ENCODE measurements at regions not wholly inside any gene's neighbourhood (a gene's known extent, or its start where the extent isn't known, plus 50 kb on each side); places are given as distances from the start of the nearest gene placed in this dataset.
"Not testable (repeated sequence)": the region's sequence is repeated elsewhere in the genome, so short reads cannot be mapped to it uniquely, and the experiment has no call there.

DNA sequence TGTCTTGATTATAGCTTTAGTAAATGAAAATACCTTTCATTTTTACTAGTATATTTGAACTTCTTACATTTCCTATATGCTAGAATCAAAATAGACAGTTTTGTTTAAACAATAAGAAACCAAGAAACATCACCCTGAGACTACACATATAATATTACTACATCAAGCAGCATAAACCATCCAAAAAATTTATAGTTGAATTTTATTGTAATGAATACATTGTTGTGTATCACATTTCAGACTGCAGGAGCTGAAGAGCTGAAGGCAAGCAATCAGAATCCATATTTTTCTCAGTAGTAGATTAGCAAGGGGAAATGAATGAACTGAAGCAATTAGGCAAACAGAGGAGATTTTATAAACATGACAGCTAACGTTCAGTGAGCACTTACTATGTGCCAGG lies 379.2 kb downstream of the BTG1 start:
- no peak for FAIRE-seq
- no peak for TF ChIP-seq POLR2AphosphoS5 (IDR thresholded peaks at IDR 0.05; ENCODE audit: low read depth, low read length)
- no peak for TF ChIP-seq PAX5 (IDR thresholded peaks at IDR 0.05; ENCODE audit: insufficient read depth, low read length, severe bottlenecking)
- no peak for TF ChIP-seq POU2F2 (IDR thresholded peaks at IDR 0.05; ENCODE audit: low read depth, low read length)
- no peak for TF ChIP-seq TAF1 (IDR thresholded peaks at IDR 0.05; ENCODE audit: low read depth, low read length)
- DNase-seq (ENCODE audit: insufficient read length, low spot score), result no peak

DNA sequence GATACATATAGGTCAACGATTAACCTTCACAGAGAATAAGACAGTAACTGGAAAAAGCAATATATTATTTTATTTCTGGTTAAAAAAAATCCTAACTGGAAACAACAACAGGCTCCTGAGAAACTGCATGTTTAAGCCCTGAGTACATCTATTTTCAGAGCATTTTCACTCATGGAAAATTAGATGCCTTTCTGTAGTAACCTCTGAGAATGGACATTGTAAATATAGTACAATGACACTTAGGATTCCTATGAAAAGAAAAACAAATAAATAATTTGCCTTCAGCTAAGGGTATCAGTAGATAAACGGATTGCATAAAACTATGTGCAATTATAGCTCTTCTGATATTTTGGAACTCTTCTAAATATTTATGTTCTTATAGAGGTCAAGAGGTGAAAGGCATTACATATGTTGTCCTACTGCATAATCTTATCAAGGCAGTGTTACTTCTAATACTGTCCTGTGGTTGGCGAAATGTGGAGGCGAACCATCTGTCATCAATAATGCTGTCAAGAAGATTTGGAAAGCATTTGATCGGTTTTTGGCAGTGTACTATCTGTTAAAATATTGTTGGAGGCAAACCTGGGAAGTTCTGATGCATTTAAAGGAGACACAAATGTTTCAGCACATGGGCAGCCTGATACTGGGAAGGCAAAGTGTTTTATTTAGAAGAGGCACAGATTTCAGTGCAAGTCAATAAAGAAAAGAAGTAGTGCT lies 381.8 kb downstream of the BTG1 start:
- TF ChIP-seq POLR2AphosphoS5 (IDR thresholded peaks at IDR 0.05; ENCODE audit: low read depth, low read length), result no peak
- TF ChIP-seq POLR2A (IDR thresholded peaks at IDR 0.05; ENCODE audit: low read depth, low read length), result no peak
- TF ChIP-seq POU2F2 (IDR thresholded peaks at IDR 0.05; ENCODE audit: low read depth, low read length), result no peak
- TF ChIP-seq PAX5 (IDR thresholded peaks at IDR 0.05; ENCODE audit: insufficient read depth, low read length, severe bottlenecking), result no peak
- no peak for TF ChIP-seq TAF1 (IDR thresholded peaks at IDR 0.05; ENCODE audit: low read depth, low read length)
- FAIRE-seq, result no peak
- DNase-seq (ENCODE audit: insufficient read length, low spot score), result no peak

DNA sequence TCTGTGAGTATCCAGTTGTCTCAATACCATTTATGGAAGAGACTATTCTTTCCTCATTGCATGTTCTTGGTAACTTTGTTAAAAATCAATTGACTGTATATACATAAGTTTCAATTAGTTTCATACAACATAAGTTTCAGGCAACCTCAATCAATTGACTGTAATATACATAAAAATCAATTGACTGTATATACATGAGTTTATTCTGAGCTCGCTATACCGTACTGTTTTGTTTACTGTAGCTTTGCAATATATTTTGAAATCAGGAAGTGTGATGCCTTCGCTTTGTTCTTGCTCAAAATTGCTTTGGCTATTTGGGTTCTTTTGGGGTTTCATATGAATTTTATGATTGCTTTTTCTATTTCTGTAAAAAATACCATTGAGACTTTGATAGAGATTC lies 392.0 kb downstream of the BTG1 start:
- FAIRE-seq (no peak), DNase-seq (ENCODE audit: insufficient read length, low spot score) (no peak)
- no peak for TF ChIP-seq POLR2A (IDR thresholded peaks at IDR 0.05; ENCODE audit: low read depth, low read length)
- no peak for TF ChIP-seq PAX5 (IDR thresholded peaks at IDR 0.05; ENCODE audit: insufficient read depth, low read length, severe bottlenecking)

DNA sequence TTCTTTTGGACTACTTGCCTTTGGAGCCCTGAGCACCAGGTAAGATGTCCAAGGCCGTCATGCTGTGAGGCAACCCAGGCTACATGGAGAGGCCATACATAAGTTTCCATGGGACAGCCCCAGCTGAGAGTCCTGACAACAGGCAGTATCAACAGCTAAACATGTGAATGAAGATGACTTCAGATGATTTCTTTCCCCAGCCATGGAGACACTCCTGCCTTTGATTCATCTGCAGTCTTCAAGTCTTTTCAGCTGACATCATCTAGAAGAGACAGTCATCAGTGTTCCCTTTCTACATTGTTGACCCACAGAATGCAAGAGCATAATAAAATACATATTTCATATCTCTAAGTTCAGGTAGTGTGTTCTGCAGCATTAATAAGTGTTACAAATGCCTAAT lies 398.7 kb downstream of the BTG1 start:
- FAIRE-seq, result no peak

DNA sequence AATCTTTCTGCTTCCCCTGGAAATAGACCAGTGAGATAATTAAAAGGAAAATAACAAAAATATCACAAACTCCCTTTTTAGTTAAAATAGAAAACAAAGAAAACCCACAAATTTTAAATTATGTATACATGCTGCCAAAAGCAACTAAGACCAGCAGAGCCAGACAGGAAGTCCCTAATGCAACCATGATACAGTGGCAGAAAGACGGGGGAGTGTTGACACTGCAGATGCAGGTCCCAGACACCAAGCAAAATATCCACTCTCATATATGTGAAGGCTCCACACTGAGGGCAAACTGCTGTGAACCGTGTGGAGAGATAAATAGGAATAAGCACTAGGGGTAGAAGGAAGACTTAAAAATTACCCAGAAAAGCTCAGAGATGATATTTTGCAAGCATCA lies 401.0 kb downstream of the BTG1 start:
- no peak for TF ChIP-seq SPI1 (IDR thresholded peaks at IDR 0.05; ENCODE audit: low read depth, low read length)
- TF ChIP-seq POLR2A (IDR thresholded peaks at IDR 0.05; ENCODE audit: low read depth, low read length), result no peak
- TF ChIP-seq POU2F2 (IDR thresholded peaks at IDR 0.05; ENCODE audit: low read depth, low read length), result no peak
- no peak for TF ChIP-seq POLR2AphosphoS5 (IDR thresholded peaks at IDR 0.05; ENCODE audit: low read depth, low read length)
- no peak for TF ChIP-seq TAF1 (IDR thresholded peaks at IDR 0.05; ENCODE audit: low read depth, low read length)
- TF ChIP-seq PAX5 (IDR thresholded peaks at IDR 0.05; ENCODE audit: insufficient read depth, low read length, severe bottlenecking), result no peak
- no peak for FAIRE-seq
- no peak for DNase-seq (ENCODE audit: insufficient read length, low spot score)

More for the DNA sequence above, 398.7 kb downstream of the BTG1 start:
- TF ChIP-seq TAF1 (IDR thresholded peaks at IDR 0.05; ENCODE audit: low read depth, low read length) (no peak), POLR2AphosphoS5 (IDR thresholded peaks at IDR 0.05; ENCODE audit: low read depth, low read length) (no peak), POU2F2 (IDR thresholded peaks at IDR 0.05; ENCODE audit: low read depth, low read length) (no peak), POLR2A (IDR thresholded peaks at IDR 0.05; ENCODE audit: low read depth, low read length) (no peak), SPI1 (IDR thresholded peaks at IDR 0.05; ENCODE audit: low read depth, low read length) (no peak), PAX5 (IDR thresholded peaks at IDR 0.05; ENCODE audit: insufficient read depth, low read length, severe bottlenecking) (no peak)
- no peak for DNase-seq (ENCODE audit: insufficient read length, low spot score)

DNA sequence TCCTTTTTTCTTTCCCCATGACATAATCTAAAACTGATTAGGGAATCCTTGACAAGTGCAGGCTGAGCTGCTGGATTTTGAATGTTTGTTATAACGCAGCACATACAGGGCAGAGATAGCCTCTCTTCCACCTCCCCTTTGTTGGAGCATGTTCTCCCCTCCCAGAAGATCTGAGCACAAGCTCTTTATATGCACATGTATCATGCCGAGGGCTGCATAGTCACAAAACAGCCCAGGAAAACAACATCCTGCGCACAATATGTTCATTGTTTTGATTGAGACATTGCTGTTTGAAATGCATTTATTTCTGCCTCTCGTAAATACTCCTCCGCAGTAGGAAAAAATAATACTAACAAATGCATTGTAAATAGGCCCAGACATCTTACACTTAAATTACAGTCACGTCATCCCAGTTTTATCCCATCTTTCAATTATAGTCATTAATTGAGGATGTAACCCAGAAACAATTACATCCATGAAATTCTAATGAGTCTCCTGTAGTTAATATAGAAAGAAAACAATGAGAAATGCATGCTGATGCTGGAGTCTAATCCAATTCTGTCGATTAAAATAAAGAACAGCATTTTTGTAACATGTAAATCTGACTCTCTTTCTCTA lies 401.8 kb downstream of the BTG1 start:
- FAIRE-seq (no peak), DNase-seq (ENCODE audit: insufficient read length, low spot score) (no peak)
- TF ChIP-seq POLR2A (IDR thresholded peaks at IDR 0.05; ENCODE audit: low read depth, low read length), result no peak
- TF ChIP-seq POLR2AphosphoS5 (IDR thresholded peaks at IDR 0.05; ENCODE audit: low read depth, low read length), result no peak
- TF ChIP-seq SPI1 (IDR thresholded peaks at IDR 0.05; ENCODE audit: low read depth, low read length), result no peak
- no peak for TF ChIP-seq PAX5 (IDR thresholded peaks at IDR 0.05; ENCODE audit: insufficient read depth, low read length, severe bottlenecking)
- no peak for TF ChIP-seq TAF1 (IDR thresholded peaks at IDR 0.05; ENCODE audit: low read depth, low read length)
- no peak for TF ChIP-seq POU2F2 (IDR thresholded peaks at IDR 0.05; ENCODE audit: low read depth, low read length)

DNA sequence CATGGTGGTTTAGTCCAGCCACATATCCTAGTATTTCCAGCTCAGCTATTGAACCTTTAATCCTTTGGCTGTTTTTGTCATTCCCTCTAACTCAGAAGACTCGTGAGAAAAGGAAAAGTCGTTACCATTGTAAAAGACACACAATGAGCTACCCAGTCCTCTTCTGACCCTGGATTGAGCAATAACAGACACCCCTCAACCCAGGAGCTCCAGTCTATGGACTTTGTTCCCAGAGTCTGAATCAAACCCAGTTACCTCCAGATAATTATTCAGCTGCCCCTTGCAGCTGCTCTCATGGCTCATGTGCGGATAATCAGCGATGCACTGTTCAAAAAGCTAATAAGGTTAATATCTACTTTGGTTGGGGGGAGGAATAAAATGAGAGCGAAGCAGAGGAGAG lies 402.4 kb downstream of the BTG1 start:
- FAIRE-seq (no peak), DNase-seq (ENCODE audit: insufficient read length, low spot score) (no peak)
- TF ChIP-seq PAX5 (IDR thresholded peaks at IDR 0.05; ENCODE audit: insufficient read depth, low read length, severe bottlenecking), result no peak
- no peak for TF ChIP-seq POU2F2 (IDR thresholded peaks at IDR 0.05; ENCODE audit: low read depth, low read length)
- no peak for TF ChIP-seq POLR2A (IDR thresholded peaks at IDR 0.05; ENCODE audit: low read depth, low read length)
- no peak for TF ChIP-seq SPI1 (IDR thresholded peaks at IDR 0.05; ENCODE audit: low read depth, low read length)
- TF ChIP-seq POLR2AphosphoS5 (IDR thresholded peaks at IDR 0.05; ENCODE audit: low read depth, low read length), result no peak
- no peak for TF ChIP-seq TAF1 (IDR thresholded peaks at IDR 0.05; ENCODE audit: low read depth, low read length)

DNA sequence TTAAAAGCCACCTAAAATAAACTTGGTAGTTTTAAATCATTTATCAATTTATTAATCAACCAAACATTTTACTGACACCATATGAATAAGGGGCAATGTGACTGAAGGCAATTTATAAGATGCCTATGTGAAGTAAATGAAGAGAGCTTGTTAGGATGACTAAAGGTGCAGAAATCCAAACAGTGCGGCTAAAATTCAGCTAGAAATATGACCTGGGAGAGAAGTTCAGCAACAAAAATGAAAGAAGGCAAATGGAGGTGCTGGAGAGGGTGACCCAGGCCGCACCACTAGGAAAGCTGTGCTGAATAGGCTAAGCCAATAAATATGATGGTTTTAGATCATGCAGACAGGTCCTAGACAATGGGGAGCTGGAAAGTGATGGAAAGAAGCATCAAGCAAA lies 403.7 kb downstream of the BTG1 start:
- no peak for DNase-seq (ENCODE audit: insufficient read length, low spot score)
- FAIRE-seq, result no peak

DNA sequence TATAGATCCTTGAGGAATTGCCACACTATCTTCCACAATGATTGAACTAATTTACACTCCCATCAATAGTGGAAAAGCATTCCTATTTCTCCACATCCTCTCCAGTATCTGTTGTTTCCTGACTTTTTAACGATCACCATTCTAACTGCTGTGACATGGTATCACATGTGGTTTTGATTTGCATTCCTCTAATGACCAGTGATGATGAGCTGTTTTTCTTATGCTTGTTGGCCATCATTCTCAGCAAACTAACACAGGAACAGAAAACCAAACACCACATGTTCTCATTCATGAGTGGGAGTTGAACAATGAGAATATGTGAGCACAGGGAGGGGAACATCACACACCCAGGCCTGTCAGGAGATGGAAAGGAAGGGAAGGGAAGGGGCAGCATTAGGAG lies 411.8 kb downstream of the BTG1 start:
- not testable (repeated sequence) for DNase-seq (ENCODE audit: insufficient read length, low spot score); FAIRE-seq

More for the DNA sequence above, 403.7 kb downstream of the BTG1 start:
- no peak for TF ChIP-seq PAX5 (IDR thresholded peaks at IDR 0.05; ENCODE audit: insufficient read depth, low read length, severe bottlenecking)

DNA sequence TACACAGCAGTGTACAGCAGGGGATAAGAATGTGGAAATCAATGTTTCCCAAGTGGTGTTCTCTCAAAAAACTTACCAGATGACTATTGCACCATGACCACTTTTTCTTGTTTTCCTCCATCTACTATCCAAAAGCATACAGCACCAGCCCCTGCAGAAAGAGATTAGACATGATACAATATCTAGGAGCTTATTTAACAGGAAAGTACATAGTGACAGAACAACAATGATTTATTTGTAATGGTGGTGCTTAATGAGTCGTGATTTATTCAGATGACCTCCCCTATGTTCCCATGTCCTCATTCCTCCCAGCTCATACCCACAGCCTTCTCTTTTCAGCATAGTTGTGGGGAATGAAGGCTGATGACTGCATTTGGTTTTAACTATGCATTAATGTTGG lies 413.6 kb downstream of the BTG1 start:
- FAIRE-seq (no peak), DNase-seq (ENCODE audit: insufficient read length, low spot score) (no peak)
- TF ChIP-seq TAF1 (IDR thresholded peaks at IDR 0.05; ENCODE audit: low read depth, low read length), result no peak
- TF ChIP-seq PAX5 (IDR thresholded peaks at IDR 0.05; ENCODE audit: insufficient read depth, low read length, severe bottlenecking), result no peak
- TF ChIP-seq POLR2A (IDR thresholded peaks at IDR 0.05; ENCODE audit: low read depth, low read length), result no peak
- TF ChIP-seq POU2F2 (IDR thresholded peaks at IDR 0.05; ENCODE audit: low read depth, low read length), result no peak
- no peak for TF ChIP-seq POLR2AphosphoS5 (IDR thresholded peaks at IDR 0.05; ENCODE audit: low read depth, low read length)
- TF ChIP-seq SPI1 (IDR thresholded peaks at IDR 0.05; ENCODE audit: low read depth, low read length), result no peak

All from GM12891 (cell line).